ENCODE measurements at regions not wholly inside any gene's neighbourhood (a gene's known extent, or its start where the extent isn't known, plus 50 kb on each side); places are given as distances from the start of the nearest gene placed in this dataset.

GRCh38 chr16:75916451-75916850 lies 190.2 kb upstream of the CPHXL start:
- Histone ChIP-seq H2BK5ac (ENCODE audit: low read length) (no peak overlapping the region), H3K79me2 (ENCODE audit: control insufficient read depth, insufficient read depth, low read length) (no peaks in the 10 kb centered on the region), H3K4me3 (ENCODE audit: low read length) (no peak overlapping the region), H3K56ac (ENCODE audit: low read length) (no peak overlapping the region), H3K79me1 (ENCODE audit: low read length) (no peaks in the 10 kb centered on the region), H4K5ac (ENCODE audit: low read length) (no peak overlapping the region), H3K9ac (ENCODE audit: low read length) (no peak overlapping the region), H3K18ac (ENCODE audit: low read length) (peak overlapping the region; percentile 23), H3K4me2 (ENCODE audit: low read length) (no peak overlapping the region), H3K23ac (ENCODE audit: low read length) (no peak overlapping the region), H2BK120ac (ENCODE audit: low read depth, low read length) (no peak overlapping the region), H3K36me3 (ENCODE audit: control insufficient read depth, insufficient read depth, low read length) (no peaks in the 10 kb centered on the region), H3K4ac (ENCODE audit: low read depth, low read length) (no peak overlapping the region), H4K8ac (ENCODE audit: low read depth, low read length) (no peak overlapping the region), H2BK15ac (replicated peaks; ENCODE audit: low read depth) (no peak overlapping the region), H3K27me3 (ENCODE audit: insufficient read depth, low read length, poor library complexity) (no peaks in the 10 kb centered on the region), H3K4me1 (ENCODE audit: control insufficient read depth, low read depth, low read length) (peaks cover 3% of the 10 kb centered on the region), H3K27ac (ENCODE audit: low read depth, low read length) (no peak overlapping the region), H2AK5ac (ENCODE audit: low read length) (no peak overlapping the region)
- no CpG with 5 or more reads among the region's 6 CpGs for WGBS (ENCODE audit: extremely low coverage, insufficient coverage, low lambda C conversion rate)
- no peak for DNase-seq

GRCh38 chr16:75918109-75918508 lies 191.8 kb upstream of the CPHXL start:
- no peaks in the 10 kb centered on the region for H3K27me3 ChIP-seq (ENCODE audit: insufficient read depth, low read length, poor library complexity)
- no peak overlapping the region for H2BK15ac ChIP-seq (replicated peaks; ENCODE audit: low read depth)
- no peak overlapping the region for H4K5ac ChIP-seq (ENCODE audit: low read length)
- whole genome bisulfite sequencing (ENCODE audit: extremely low coverage, insufficient coverage, low lambda C conversion rate) = no CpG with 5 or more reads among the region's 1 CpG
- H3K23ac ChIP-seq (ENCODE audit: low read length) = no peak overlapping the region
- H3K36me3 ChIP-seq (ENCODE audit: control insufficient read depth, insufficient read depth, low read length) = no peaks in the 10 kb centered on the region
- no peak overlapping the region for H3K56ac ChIP-seq (ENCODE audit: low read length)
- no peak overlapping the region for H4K8ac ChIP-seq (ENCODE audit: low read depth, low read length)
- no peak for DNase-seq
- H3K18ac ChIP-seq (ENCODE audit: low read length) = no peak overlapping the region
- H3K4me2 ChIP-seq (ENCODE audit: low read length) = no peak overlapping the region
- H2BK120ac ChIP-seq (ENCODE audit: low read depth, low read length) = no peak overlapping the region
- no peak overlapping the region for H3K4me3 ChIP-seq (ENCODE audit: low read length)
- no peak overlapping the region for H3K27ac ChIP-seq (ENCODE audit: low read depth, low read length)
- no peak overlapping the region for H3K4ac ChIP-seq (ENCODE audit: low read depth, low read length)
- no peak overlapping the region for H3K9ac ChIP-seq (ENCODE audit: low read length)
- no peak overlapping the region for H2AK5ac ChIP-seq (ENCODE audit: low read length)
- H3K79me1 ChIP-seq (ENCODE audit: low read length) = no peaks in the 10 kb centered on the region
- H3K4me1 ChIP-seq (ENCODE audit: control insufficient read depth, low read depth, low read length) = peaks cover 3% of the 10 kb centered on the region
- no peaks in the 10 kb centered on the region for H3K79me2 ChIP-seq (ENCODE audit: control insufficient read depth, insufficient read depth, low read length)
- no peak overlapping the region for H2BK5ac ChIP-seq (ENCODE audit: low read length)

- Histone ChIP-seq H4K8ac (ENCODE audit: low read depth, low read length) (no peak overlapping the region), H2AK5ac (ENCODE audit: low read length) (no peak overlapping the region), H3K4ac (ENCODE audit: low read depth, low read length) (no peak overlapping the region), H2BK120ac (ENCODE audit: low read depth, low read length) (no peak overlapping the region), H3K79me2 (ENCODE audit: control insufficient read depth, insufficient read depth, low read length) (no peaks in the 10 kb centered on the region), H3K56ac (ENCODE audit: low read length) (no peak overlapping the region), H3K18ac (ENCODE audit: low read length) (no peak overlapping the region), H3K4me1 (ENCODE audit: control insufficient read depth, low read depth, low read length) (peaks cover 3% of the 10 kb centered on the region), H3K4me2 (ENCODE audit: low read length) (no peak overlapping the region), H3K36me3 (ENCODE audit: control insufficient read depth, insufficient read depth, low read length) (no peaks in the 10 kb centered on the region), H3K4me3 (ENCODE audit: low read length) (no peak overlapping the region), H3K23ac (ENCODE audit: low read length) (no peak overlapping the region), H2BK5ac (ENCODE audit: low read length) (no peak overlapping the region), H4K5ac (ENCODE audit: low read length) (no peak overlapping the region), H3K27me3 (ENCODE audit: insufficient read depth, low read length, poor library complexity) (no peaks in the 10 kb centered on the region), H3K9ac (ENCODE audit: low read length) (no peak overlapping the region), H3K27ac (ENCODE audit: low read depth, low read length) (no peak overlapping the region), H3K79me1 (ENCODE audit: low read length) (no peaks in the 10 kb centered on the region), H2BK15ac (replicated peaks; ENCODE audit: low read depth) (no peak overlapping the region)
- WGBS (ENCODE audit: extremely low coverage, insufficient coverage, low lambda C conversion rate) = no CpG with 5 or more reads among the region's 5 CpGs
- DNase-seq = no peak
Observed at GRCh38 chr16:75919664-75920063, 193.4 kb upstream of the CPHXL start.

- Histone ChIP-seq H3K4me2 (ENCODE audit: low read length) (no peak overlapping the region), H3K27me3 (ENCODE audit: insufficient read depth, low read length, poor library complexity) (peaks cover 6% of the 10 kb centered on the region), H3K9ac (ENCODE audit: low read length) (no peak overlapping the region), H3K4me3 (ENCODE audit: low read length) (no peak overlapping the region), H2BK5ac (ENCODE audit: low read length) (no peak overlapping the region), H2BK120ac (ENCODE audit: low read depth, low read length) (no peak overlapping the region), H3K79me2 (ENCODE audit: control insufficient read depth, insufficient read depth, low read length) (no peaks in the 10 kb centered on the region), H3K27ac (ENCODE audit: low read depth, low read length) (no peak overlapping the region), H4K8ac (ENCODE audit: low read depth, low read length) (no peak overlapping the region), H3K79me1 (ENCODE audit: low read length) (no peaks in the 10 kb centered on the region), H3K4ac (ENCODE audit: low read depth, low read length) (no peak overlapping the region), H3K23ac (ENCODE audit: low read length) (no peak overlapping the region), H2AK5ac (ENCODE audit: low read length) (no peak overlapping the region), H2BK15ac (replicated peaks; ENCODE audit: low read depth) (no peak overlapping the region), H3K36me3 (ENCODE audit: control insufficient read depth, insufficient read depth, low read length) (no peaks in the 10 kb centered on the region), H3K56ac (ENCODE audit: low read length) (no peak overlapping the region), H4K5ac (ENCODE audit: low read length) (no peak overlapping the region), H3K18ac (ENCODE audit: low read length) (no peak overlapping the region), H3K4me1 (ENCODE audit: control insufficient read depth, low read depth, low read length) (no peaks in the 10 kb centered on the region)
- WGBS (ENCODE audit: extremely low coverage, insufficient coverage, low lambda C conversion rate) = no CpG with 5 or more reads among the region's 2 CpGs
- no peak for DNase-seq
Observed at GRCh38 chr16:75921281-75921680, 195.0 kb upstream of the CPHXL start.

GRCh38 chr16:75922250-75922649 lies 196.0 kb upstream of the CPHXL start:
- H2BK120ac ChIP-seq (ENCODE audit: low read depth, low read length) = no peak overlapping the region
- H3K4me1 ChIP-seq (ENCODE audit: control insufficient read depth, low read depth, low read length) = no peaks in the 10 kb centered on the region
- H2BK15ac ChIP-seq (replicated peaks; ENCODE audit: low read depth) = no peak overlapping the region
- H3K56ac ChIP-seq (ENCODE audit: low read length) = no peak overlapping the region
- no peak overlapping the region for H3K4me2 ChIP-seq (ENCODE audit: low read length)
- no peak overlapping the region for H4K8ac ChIP-seq (ENCODE audit: low read depth, low read length)
- H3K18ac ChIP-seq (ENCODE audit: low read length) = no peak overlapping the region
- H4K5ac ChIP-seq (ENCODE audit: low read length) = no peak overlapping the region
- H3K27me3 ChIP-seq (ENCODE audit: insufficient read depth, low read length, poor library complexity) = peaks cover 6% of the 10 kb centered on the region
- no peaks in the 10 kb centered on the region for H3K79me1 ChIP-seq (ENCODE audit: low read length)
- WGBS (ENCODE audit: extremely low coverage, insufficient coverage, low lambda C conversion rate) = no CpG with 5 or more reads among the region's 3 CpGs
- H3K79me2 ChIP-seq (ENCODE audit: control insufficient read depth, insufficient read depth, low read length) = no peaks in the 10 kb centered on the region
- H3K36me3 ChIP-seq (ENCODE audit: control insufficient read depth, insufficient read depth, low read length) = no peaks in the 10 kb centered on the region
- H3K4me3 ChIP-seq (ENCODE audit: low read length) = no peak overlapping the region
- H2BK5ac ChIP-seq (ENCODE audit: low read length) = no peak overlapping the region
- no peak overlapping the region for H2AK5ac ChIP-seq (ENCODE audit: low read length)
- no peak overlapping the region for H3K23ac ChIP-seq (ENCODE audit: low read length)
- H3K27ac ChIP-seq (ENCODE audit: low read depth, low read length) = no peak overlapping the region
- no peak for DNase-seq
- no peak overlapping the region for H3K9ac ChIP-seq (ENCODE audit: low read length)
- no peak overlapping the region for H3K4ac ChIP-seq (ENCODE audit: low read depth, low read length)

- no peak overlapping the region for H4K5ac ChIP-seq (ENCODE audit: low read length)
- no peak overlapping the region for H2BK5ac ChIP-seq (ENCODE audit: low read length)
- no peak overlapping the region for H3K27ac ChIP-seq (ENCODE audit: low read depth, low read length)
- H3K36me3 ChIP-seq (ENCODE audit: control insufficient read depth, insufficient read depth, low read length) = no peaks in the 10 kb centered on the region
- H3K4me3 ChIP-seq (ENCODE audit: low read length) = no peak overlapping the region
- no peak overlapping the region for H2AK5ac ChIP-seq (ENCODE audit: low read length)
- H3K4ac ChIP-seq (ENCODE audit: low read depth, low read length) = no peak overlapping the region
- no peak overlapping the region for H3K23ac ChIP-seq (ENCODE audit: low read length)
- no peak overlapping the region for H3K56ac ChIP-seq (ENCODE audit: low read length)
- H2BK120ac ChIP-seq (ENCODE audit: low read depth, low read length) = no peak overlapping the region
- H4K8ac ChIP-seq (ENCODE audit: low read depth, low read length) = no peak overlapping the region
- H3K4me2 ChIP-seq (ENCODE audit: low read length) = no peak overlapping the region
- DNase-seq = no peak
- no peaks in the 10 kb centered on the region for H3K4me1 ChIP-seq (ENCODE audit: control insufficient read depth, low read depth, low read length)
- H3K79me2 ChIP-seq (ENCODE audit: control insufficient read depth, insufficient read depth, low read length) = no peaks in the 10 kb centered on the region
- peaks cover 6% of the 10 kb centered on the region for H3K27me3 ChIP-seq (ENCODE audit: insufficient read depth, low read length, poor library complexity)
- H3K9ac ChIP-seq (ENCODE audit: low read length) = no peak overlapping the region
- H3K79me1 ChIP-seq (ENCODE audit: low read length) = no peaks in the 10 kb centered on the region
- no CpG with 5 or more reads among the region's 3 CpGs for WGBS (ENCODE audit: extremely low coverage, insufficient coverage, low lambda C conversion rate)
- no peak overlapping the region for H3K18ac ChIP-seq (ENCODE audit: low read length)
- H2BK15ac ChIP-seq (replicated peaks; ENCODE audit: low read depth) = no peak overlapping the region
Observed at GRCh38 chr16:75924397-75924796, 198.1 kb upstream of the CPHXL start.
